SK-N-SH (cell line): ENCODE measurements at regions not wholly inside any gene's neighbourhood (a gene's known extent, or its start where the extent isn't known, plus 50 kb on each side); places are given as distances from the start of the nearest gene placed in this dataset.

Experiments used
- CTCF ChIP-seq: fragments of 200-600 bp; sonication (generic); IDR thresholded peaks from 2 replicates; pipeline ENCODE4 v1.6.1; 2017; ENCODE audit warnings: antibody characterized with exemption, mild to moderate bottlenecking, moderate library complexity
- EP300 ChIP-seq, 2 experiments: IDR thresholded peaks; 2 replicates each; pipeline versions ENCODE4 v1.4.0 to v1.6.1; 2012; ENCODE audit warnings: borderline replicate concordance in 1 of 2, low read depth in 1 of 2, low read length in 1 of 2
- MEF2A ChIP-seq: IDR thresholded peaks from 2 replicates; pipeline ENCODE4 v1.4.0; 2012; ENCODE audit warnings: low read depth, borderline replicate concordance
- MXI1 ChIP-seq: IDR thresholded peaks from 2 replicates; pipeline ENCODE4 v1.6.1; 2012; ENCODE audit warnings: mild to moderate bottlenecking, low read depth, low read length, improper control_type of control experiment
- PBX3 ChIP-seq: IDR thresholded peaks from 2 replicates; pipeline ENCODE4; 2012
- RCOR1 ChIP-seq: fragments of 150-350 bp; IDR thresholded peaks from 2 replicates; pipeline ENCODE4 v1.6.1; 2017; ENCODE audit warnings: antibody characterized with exemption, low read length
- RXRA ChIP-seq: IDR thresholded peaks from 2 replicates; pipeline ENCODE4 v1.4.0; 2012; ENCODE audit warnings: low read depth, mild to moderate bottlenecking, borderline replicate concordance
- SMC3 ChIP-seq: IDR thresholded peaks from 2 replicates; pipeline ENCODE4 v1.6.1; 2012; ENCODE audit warnings: low read depth, low read length, improper control_type of control experiment
- TAF1 ChIP-seq: IDR thresholded peaks from 2 replicates; pipeline ENCODE4 v1.6.1; 2012; ENCODE audit warnings: low read depth, mild to moderate bottlenecking, low read length, moderate library complexity, borderline replicate concordance
- USF1 ChIP-seq: IDR thresholded peaks from 2 replicates; pipeline ENCODE4 v1.4.0; 2012; ENCODE audit warnings: low read depth, borderline replicate concordance
- USF2 ChIP-seq: fragments of 150-350 bp; IDR thresholded peaks from 2 replicates; pipeline ENCODE4 v1.6.1; 2017; ENCODE audit warnings: antibody characterized with exemption, low read length, low read depth, borderline replicate concordance
- ZBTB33 ChIP-seq: IDR thresholded peaks from 2 replicates; pipeline ENCODE4 v1.4.0; 2012; ENCODE audit warnings: low read depth, borderline replicate concordance

- TF ChIP-seq EP300 (IDR thresholded peaks at IDR 0.05; ENCODE audit: borderline replicate concordance in 1 of 2, low read depth in 1 of 2, low read length in 1 of 2): no peak
- no peak for TF ChIP-seq CTCF
- TF ChIP-seq PBX3: no peak
- TF ChIP-seq RXRA: no peak
- no peak for TF ChIP-seq TAF1
- no peak for TF ChIP-seq USF2
- no peak for TF ChIP-seq RCOR1
- TF ChIP-seq ZBTB33: no peak
- TF ChIP-seq USF1: no peak
- no peak for TF ChIP-seq MEF2A
- TF ChIP-seq MXI1: no peak
- no peak for TF ChIP-seq SMC3
These were observed 183.6 kb downstream of the GJA1 start for GRCh38 chr6:121619013-121619412.
